NCI-H510A (cell line): ENCODE measurements at regions not wholly inside any gene's neighbourhood (a gene's known extent, or its start where the extent isn't known, plus 50 kb on each side); places are given as distances from the start of the nearest gene placed in this dataset.

Source experiments
- DNase-seq: peaks from one replicate; lab custom pipeline; 2025; lab: John Stamatoyannopoulos, UW

DNA sequence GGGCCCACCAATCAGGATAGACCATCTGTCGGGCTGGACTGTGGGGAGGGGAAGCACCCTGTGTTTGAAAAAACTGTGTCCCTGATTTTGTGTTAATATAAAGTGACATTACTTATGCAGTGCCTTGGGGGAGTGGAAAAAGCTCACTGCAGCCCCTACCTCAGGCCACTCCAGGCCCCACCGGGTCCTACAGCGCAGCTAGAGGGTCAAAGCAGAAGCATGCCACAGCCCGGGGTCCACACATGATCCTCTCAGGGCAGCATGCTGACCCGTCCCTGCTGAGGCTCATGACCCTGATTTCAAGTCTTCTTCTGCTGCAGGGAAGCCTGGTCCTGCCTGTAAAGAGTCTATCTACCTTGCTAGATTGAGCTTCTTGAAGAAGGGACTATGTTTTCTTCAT, 133.0 kb upstream of the PLCB4 start:
- DNase-seq, result no peak

DNA sequence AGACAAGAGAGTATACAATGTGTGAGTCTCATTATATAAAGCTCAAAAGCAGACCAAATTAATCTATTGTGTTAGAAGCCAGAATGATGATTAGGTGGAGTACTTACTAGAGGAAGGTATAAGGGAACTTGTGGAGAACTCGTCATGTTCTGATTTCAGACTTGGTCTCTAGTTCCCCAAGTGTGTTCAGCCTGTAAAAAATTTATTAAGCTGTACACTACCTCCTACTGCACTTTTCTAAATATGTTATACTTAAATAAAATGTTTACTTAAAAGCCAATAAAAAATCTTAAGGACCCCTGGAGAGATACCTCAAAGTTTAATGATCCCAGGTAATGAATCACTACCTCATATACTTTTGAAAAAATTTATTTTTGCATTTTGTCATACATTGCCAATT, 130.4 kb upstream of the PLCB4 start:
- DNase-seq, result no peak

DNA sequence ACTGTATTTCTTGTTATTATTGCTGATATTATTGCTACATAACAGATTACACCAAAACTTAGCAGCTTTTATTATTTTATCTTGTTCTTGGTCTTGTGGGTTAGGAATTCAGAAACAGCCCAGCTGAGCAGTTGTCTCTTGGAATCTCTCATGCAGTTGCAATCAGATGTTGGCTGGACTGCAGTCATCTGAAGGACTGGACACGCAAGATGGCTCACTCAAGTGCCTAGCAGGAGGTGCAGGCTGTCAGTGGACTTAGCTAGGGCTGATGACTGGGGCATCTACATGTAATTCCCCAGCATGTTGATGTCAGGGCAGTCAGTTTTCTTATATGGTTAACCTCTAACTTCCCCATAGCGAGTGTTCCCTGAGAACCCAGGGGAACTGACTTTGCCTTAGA, 128.6 kb upstream of the PLCB4 start:
- no peak for DNase-seq

DNA sequence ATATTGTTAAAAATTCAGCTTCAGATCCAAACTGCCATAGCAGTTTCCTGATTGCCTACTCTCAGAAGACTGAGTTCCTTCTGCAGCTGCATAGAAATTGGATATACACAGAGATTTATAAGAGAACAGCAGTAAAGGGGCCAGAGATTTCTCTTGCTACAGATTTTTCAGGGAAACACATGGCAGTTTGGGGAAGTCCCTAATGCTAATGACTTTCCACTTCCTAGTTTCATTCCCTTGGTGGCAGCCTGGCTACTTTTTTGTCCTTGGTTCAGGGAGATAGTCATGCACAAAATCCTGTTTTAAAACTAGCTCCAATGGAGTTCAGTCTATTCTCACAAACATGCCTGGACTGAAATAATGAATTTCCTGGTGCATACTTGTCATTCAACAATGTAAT, 125.3 kb upstream of the PLCB4 start:
- no peak for DNase-seq

DNA sequence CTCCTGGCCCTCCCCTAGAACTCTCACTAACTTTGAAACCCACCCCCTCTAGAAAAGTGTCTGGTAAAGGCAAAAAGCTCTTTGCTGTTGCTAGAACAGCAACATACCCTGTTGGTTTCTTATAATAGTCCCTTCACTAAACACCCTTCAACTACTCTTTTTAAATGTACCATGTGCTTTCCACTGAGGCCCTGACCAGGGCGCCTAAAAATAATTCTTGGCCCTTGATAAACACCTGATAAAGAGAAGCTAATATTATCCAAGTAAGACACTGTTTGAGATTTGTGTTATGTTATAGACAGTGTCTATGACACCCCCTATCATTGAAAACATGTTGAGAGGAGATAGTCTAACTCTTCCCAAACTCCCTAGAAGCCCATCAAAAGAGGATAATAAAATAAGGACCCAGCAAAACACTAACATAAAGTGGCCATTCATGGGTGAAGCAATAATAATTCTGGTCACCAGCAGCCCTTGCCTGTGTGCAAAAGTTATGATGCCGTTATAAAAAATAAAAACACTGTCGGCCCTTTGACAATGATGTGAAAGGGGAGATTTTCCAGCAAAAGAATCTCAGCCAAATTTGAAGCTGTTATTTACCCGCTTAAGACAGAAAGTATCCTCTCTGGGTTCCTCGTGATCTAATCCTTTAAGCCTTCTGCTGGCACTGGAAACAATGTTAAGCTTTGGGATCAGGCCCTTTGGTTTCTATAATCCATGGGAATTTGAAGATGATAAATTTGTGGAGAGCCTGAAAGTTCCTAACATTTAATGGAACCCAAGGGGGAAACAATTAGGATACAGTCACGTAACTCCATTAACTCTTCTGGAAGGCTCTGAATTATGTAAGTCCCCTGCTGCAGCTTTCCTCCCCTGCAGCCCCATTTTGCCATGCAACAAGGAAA, 122.6 kb upstream of the PLCB4 start:
- no peak for DNase-seq

DNA sequence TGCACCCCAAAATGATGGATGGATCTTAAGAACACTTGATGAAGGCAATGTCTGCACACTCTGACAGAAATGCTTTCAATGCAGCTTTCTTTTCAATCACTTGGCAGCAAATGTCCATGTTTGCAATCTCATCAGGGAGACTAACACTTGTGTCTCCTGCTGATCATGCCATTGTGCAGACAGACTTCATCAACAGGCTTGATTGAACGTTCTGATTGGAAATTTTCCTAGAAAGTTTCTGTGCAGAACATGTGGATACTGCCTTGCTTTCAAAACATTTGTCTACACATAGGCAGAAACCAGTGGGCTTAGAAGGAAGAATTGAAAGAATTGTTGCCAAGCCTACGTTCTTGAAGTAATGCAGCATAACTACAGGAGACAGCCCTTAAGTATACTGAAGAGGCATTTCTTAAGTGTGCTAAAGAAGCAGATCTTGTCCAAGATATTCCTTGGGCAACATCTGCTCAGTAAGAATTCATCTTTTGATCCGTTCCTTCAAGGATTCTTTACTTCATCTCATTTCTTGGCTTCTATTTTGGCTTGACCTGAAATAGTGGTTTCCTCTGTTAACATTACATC, 120.4 kb upstream of the PLCB4 start:
- no peak for DNase-seq

DNA sequence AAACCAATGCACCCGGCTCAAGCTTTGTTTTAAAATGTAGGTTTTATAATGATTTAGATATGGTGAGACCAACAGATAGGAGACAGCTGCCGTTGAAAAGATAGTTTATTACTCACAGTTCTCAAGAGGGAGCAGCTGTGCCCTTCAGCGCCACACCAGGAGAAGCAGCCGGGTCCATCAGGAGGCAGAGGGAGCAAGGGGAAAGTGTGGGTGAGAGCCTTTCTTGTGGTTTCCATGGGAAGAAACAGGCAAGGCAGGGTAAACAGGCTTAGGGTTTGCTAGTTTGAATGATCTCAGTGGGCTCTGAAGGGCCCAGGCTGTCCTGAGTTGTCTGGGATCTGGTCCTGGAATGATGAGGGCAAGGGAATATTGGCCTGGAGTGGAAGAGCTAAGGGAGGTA, 117.7 kb upstream of the PLCB4 start:
- DNase-seq, result peak; percentile 21

DNA sequence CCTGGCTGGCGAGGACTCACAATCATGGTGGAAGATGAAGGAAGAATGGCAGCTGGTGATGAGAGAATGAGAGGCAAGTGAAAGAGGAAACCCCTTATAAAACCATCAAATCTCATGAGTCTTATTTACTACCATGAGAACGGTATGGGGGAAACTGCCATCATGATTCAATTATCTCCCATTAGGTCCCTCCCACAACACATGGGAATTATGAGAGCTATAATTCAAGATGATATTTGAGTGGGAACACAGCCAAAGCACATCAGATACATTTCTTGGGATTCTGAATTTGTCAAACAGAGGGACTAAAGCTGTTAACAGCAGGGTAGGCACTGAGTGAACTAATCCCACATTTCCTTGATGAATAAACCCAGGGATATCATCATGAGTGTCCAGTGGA, 116.2 kb upstream of the PLCB4 start:
- DNase-seq, result no peak

DNA sequence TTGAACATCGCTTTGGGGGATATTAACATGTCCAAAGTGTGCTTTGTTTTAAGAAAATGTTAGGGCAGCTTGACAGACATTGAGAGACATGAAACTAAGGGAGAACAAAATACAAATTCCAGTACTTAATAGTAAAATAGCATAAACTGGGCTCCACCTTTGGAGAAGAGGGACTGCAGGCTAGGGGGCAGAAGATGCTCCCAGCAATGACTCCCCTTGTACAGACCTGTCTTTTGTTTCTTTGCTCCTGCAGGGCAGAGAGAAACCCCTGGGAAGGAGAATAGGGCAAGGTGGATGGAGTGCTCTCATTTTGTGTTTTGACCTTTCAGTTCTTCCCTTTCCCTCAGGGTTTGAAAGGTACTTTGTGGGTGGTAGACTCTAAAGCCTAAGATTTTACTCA, 115.6 kb upstream of the PLCB4 start:
- DNase-seq, result no peak

DNA sequence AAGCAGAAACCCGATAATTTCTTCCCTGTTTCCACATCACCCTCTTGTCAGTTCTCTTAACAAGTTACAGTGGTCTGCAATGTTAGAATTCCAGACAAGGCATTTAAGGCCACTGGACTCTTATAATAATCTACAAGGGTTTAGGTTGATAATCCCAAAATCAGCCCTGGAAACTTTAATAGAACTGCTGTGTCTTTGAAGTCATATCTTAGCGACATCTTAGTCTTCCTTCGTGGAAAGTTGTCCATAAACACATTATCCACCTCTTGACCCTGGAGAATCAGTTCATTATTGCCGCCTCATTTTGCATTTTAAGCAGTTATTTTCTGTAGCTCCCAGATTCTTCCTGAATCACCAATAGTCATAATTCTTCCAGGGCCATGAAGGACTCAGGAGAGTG, 108.6 kb upstream of the PLCB4 start:
- no peak for DNase-seq

DNA sequence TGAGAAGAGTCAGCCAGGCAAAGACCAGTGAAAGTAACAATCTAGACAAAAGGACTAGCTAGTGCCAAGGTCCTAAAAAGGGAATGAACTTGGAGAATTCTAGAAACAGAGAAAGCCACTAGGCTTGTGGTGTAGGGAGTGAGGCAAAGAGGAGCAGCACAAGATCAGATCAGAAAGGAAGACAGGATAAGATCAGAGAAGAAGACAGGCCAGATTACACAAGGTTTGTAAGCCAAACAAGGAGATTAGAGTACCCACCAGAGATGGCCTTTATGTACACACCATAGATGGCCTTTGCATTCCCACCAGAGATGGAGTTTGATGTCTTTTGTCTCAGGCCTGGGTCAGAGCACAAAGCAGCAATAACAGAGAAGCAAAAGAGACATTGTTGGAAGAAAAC, 105.6 kb upstream of the PLCB4 start:
- DNase-seq, result no peak

DNA sequence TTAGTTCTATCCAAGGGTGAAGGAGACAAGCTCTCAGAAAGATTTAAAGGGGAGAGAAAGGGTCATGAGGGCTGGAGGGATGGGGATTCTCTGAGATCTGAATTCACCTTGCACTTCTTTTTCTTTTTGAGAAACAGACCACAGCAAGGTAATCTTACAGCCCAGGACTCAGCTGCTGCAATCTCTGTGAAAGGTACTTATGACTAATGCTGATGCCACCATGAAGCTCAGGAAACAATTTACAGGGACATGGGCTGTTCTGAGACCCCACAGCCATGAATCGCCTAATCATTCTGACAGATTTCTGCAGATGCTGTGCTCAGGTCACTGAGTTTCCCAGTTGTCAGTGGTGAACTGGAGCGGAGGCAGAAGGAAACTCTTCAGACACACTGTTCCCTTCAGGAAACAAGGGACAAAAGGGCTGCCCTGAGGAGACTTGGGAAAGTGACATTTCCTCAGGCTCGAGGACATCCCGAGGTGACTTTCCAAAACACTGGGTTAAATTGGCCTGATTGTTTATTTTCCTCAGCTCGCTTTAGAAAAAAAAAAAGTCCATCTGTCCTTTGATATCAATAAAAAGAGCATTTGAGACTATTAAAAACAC, 103.8 kb upstream of the PLCB4 start:
- no peak for DNase-seq

DNA sequence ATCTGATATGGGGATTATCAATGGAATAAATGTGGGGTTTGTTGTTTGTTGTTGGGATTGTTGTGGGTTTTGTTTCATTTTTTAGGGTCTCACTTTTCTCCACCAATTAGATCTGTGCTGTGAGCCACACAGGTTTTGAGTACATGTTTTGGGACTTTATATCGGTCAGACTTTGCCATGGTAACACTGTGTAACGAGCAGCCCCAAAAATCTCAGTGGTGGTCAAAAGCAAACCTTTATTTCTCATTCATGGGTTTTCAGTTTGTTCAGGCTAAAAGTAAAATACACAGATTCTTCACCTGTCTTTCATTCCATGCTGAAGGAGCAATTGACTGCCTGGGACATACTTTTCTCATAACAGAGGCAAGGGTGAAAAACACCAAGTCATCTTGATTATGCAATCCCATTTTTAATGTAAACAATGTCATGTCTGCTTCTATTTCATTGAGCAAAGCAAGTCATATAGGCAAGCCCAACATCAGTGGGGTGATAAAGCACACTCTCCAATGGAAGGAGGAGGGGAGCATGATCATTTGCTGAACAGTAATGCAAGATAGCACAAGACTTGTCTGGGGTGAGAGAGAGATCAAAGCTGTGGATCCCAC, 101.1 kb upstream of the PLCB4 start:
- no peak for DNase-seq

DNA sequence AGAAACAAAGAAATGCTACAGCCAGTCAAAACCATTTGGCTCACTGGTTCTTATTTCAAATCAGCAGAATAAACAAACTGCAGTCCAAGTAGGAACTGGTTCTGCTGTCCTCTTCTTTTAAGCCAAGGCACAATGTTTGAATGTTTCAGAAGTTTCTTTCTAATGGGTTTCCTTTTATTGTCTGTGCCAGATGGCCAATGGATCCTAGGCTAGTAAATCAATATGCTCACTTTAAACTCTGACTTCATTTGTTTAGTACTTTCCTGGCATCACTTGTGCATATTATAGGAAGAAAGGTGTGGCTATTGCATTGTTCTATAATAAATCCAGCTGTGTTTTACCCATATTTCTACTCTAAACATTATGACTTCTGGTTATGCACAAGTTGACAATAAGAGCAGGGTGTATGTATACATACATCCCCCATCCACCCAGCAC, 99.7 kb upstream of the PLCB4 start:
- DNase-seq, result no peak

DNA sequence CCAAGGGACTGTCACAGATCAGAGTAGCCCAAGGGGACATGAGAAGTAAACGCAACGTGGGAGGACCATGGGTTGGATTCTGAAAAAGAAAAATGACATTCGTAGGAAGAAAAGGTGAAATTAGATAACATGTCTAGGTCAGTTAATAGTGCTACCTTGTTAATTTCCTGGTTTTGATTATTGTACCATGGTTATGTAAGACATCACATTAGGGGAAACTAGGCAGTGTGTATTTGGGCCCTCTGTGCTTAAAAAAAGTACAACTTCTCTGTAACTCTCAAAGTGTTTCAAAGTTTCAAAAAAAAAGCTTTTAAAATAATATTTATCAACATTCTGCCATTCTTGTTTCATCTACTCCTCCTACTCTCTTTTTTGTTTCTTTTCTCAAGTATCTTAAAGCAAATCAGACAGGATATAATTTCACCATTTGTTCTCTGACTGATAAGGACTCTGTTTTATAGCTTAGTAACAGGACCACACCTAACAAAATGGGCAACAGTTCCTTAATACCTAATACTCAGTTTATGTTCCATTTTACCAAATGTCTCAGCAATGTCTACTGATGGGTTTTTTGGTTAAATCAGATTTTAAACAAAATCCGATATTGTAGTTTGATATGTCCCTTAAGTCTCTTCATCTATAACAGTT, 97.1 kb upstream of the PLCB4 start:
- DNase-seq, result no peak

DNA sequence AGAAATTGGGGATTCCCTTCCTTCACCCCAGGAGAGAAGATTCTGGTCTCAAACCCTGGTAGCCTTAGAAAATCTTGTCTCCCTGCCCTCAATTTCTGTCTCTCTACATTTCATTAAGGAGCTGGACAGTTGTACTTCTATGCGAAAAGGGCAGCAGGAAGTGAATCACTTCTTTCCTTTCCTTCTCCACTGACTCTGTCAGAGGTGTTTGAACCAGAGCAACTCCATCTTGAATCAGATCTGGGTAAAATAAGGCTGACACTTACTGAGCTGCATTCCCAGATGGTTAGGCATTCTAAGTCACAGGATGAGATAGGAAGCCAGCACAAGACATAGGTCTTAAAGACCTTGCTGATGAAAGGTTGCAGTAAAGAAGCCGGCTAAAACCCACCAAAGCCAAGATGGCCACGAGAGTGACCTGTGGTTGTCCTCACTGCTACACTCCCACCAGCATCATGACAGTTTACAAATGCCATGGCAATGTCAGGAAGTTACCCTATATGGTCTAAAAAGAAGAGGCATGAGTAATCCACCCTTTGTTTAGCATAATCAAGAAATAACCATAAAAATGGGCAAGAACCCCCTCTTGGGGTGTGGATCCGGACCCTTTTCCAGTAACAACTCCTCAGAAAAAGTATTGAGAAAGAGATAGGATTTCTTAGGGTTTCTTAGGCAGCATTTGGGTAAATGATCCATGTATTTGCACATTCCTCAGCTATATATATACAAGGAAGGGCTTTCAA, 95.8 kb upstream of the PLCB4 start:
- no peak for DNase-seq

DNA sequence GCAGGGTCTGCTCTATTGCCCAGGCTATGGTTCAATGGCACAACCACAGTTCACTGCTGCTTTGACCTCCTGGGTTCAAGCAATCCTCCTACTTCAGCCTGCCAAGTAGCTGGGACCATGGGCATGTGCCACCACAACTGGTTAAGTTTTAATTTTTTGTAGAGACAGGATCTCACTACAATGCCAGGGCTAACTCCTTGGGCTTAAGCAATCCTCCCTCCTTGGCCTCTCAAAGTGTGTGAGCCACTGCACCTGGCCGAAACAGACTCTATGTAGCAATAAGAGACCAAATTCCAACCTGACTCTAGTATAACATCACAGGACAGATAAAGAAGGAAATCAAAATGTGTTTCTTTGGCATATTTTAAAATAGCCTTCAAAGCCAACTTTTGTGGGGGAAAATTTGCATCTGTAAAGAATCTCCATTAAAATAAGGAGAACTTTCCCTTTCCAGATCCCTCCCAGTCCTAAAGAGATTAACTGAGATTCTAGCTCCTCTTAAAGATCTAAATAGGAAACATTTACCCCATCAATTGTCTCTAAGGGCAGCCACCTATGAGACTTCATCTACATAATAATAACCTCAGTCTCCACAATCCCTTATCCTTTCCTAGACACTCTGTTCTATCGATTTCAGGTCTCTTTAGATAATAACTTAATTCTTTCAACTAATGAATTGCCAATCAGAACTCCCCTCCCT, 94.7 kb upstream of the PLCB4 start:
- no peak for DNase-seq

DNA sequence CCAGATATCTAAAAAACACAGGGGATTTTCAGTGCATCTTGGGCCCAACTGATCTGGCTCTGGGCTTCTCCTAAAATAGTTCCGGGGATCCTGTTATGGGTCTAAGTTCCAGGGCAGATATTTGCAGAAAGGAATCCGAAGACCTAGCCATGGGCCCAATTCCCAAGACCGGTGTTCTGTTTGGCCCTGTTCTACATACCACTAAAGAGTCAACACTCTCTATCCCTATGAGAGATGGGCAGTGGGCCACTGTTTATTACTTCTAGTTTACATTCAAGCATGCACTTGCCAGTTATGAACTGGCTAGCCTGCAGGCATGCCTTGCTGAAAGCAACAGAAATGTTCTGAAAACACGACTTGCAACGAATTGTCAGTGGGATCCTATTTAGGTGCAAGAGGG, 87.4 kb upstream of the PLCB4 start:
- DNase-seq, result no peak

DNA sequence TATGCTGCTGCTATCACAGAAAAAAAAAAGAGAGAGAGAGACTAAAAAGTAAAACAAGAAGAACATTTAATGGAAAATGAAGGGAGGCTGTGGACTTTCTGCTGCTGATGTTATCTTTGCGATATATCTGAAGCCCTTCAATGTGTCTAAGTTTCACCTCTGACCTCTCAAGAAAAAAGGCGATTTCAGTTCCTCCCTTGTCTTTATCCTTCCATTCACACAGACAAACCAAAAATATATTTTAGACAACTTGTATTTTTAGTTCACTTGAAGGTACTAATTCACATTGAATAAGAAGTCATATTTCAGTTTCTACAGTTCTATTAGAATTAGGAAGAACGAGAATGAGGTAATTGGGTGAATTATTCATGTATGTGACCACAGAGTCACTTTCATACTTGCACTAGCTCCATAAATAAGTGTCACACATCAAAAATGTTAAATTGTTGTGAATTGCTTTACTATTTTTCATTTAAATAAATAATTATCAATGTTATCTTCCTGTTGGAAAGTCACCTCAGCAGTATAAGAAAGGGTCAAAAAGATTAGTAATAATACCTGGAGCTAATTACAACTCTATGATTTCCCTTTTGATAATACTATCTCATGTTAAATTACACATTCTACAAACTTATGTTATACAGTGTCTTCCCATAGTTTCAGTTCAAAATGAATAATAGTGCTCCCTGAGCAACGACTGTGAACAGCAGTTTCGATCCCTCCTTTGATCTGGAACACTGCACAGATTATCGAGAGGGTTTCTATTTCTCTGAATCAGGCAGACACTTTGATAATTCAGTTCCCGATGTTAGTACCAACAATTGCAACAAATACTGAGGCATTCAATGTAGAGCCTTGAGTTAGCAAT, 85.2 kb upstream of the PLCB4 start:
- no peak for DNase-seq

DNA sequence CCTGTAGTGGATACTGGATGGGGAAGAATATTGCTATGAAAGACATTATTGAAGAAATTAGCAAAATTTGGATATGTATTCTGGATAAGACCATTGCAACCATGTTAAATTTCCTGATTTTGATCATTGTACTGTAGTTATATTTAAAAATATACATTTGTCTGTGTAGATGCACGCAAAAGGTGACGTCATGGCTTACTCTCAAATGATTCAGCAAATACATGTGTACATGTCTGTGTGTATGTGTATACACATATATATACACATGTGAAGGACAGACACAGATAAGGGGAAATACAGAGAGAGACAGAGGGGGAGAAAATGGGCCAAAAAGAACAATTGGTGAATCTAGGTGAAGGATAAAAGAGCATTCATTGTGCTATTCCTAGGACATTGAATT, 82.3 kb upstream of the PLCB4 start:
- no peak for DNase-seq
